Activated CD4-positive, alpha-beta T cell treated with anti-CD3 and anti-CD28 coated beads, Interleukin-10, Interleukin-2, amounts not matched to agents 100 ng/mL and 50 ng/mL, durations not matched to agents 16 hours and 8 hours (primary cell): ENCODE measurements at regions not wholly inside any gene's neighbourhood (a gene's known extent, or its start where the extent isn't known, plus 50 kb on each side); places are given as distances from the start of the nearest gene placed in this dataset.
"Not testable (repeated sequence)": the region's sequence is repeated elsewhere in the genome, so short reads cannot be mapped to it uniquely, and the experiment has no call there.

Source experiments
- DNase-seq: peaks from one replicate; pipeline ENCODE4 v3.0.0-alpha.2; 2020

DNA sequence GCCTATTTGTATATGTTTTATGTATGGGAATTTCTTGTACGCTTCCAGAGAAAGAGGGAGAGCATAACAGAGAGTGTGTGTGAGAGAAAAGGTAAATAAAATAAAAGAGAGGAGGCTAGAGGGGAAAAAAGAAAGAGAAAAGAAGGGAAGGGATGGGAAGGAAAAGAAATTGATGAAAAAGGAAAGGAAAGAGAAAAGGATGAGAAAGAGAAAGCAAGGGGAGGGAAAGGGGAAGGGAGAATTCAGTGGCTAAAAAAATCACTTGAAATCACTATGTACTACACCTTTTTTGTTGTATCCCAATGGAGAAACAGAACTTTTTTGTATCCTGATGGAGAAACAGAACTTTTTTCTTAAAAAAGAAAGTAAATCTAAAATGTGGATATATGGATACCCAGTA is 165.5 kb upstream of the MBNL1 start:
- no peak for DNase-seq

DNA sequence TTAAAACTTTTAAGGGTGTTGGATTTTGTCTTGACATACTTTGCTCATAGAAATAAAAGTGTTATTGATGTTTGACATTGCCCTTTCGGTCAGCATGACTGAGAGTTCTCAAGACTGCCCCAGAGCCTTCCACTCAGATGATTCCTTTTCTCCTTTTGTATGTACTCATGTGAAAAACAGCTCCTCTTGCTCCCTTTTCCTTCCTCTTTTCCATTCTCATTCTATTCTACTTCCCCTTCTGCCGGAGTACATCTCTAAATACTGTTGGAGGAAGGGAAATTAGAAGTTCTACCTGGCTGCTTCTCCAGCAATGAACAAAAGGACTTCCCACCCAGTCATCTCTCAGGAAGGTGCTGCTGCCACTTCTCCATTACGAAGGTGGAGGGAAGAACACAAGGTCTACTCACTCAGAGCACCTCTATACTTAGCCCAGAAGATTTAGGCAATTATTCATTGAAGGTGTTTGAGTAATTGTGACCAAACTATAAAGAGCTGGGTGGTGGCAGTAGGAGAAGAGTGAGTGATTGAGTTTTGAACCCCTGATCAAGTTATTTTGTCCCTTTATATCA is 163.8 kb upstream of the MBNL1 start:
- DNase-seq, result no peak

DNA sequence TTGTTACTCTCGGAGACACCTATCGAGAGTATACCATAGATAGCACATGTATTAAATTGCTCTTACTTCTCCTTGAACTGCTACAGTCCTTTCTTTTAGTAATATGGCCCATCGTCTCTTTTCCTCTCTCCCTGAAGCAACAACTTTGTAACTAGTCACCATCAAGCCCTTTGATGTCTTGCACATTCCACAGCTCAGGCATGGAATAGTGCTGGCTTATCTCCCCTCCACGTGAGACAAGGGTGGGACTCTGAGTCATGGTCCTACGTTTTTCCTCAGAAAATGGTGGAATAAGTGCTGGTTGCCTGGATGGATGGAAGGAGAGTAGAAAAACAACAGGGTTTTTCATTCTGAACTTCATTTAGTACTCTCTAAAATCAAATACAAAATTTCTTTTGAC is 163.3 kb upstream of the MBNL1 start:
- no peak for DNase-seq

DNA sequence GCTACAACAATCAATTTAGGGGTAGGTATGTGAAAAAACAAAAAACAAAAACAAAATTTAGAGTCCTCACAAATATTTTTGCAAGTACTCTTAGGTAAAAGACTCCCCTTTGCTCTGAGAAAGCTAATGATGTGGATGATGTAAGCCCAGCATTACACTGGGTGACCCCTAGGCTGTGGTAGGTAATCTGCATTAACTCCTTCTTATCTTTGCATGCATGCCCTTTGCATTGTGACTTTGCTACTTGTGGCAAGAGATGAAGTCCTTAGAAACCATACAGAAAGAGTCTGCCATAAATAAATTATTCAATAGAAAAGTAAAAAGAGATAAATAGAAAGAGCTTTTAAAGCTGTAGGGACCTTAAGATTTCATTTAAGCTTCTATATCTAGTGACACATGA is 159.7 kb upstream of the MBNL1 start:
- DNase-seq, result no peak

DNA sequence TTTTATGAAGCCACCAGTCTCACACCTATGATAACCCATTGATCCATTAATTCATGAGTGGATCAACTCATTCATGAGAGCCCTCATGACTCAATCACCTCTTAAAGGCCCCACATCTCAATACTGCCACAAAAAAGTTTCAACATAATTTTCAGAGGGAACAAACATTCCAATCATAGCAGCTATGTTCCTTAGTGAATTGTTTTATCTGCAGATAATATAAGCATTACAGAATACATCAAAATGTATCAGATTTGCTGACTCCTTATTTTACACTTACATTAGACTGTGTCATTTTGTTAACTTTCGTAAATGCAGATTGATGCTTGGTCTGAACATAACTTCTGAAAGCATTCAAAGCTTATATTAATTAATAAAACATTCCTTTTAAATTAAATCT is 155.3 kb upstream of the MBNL1 start:
- no peak for DNase-seq

DNA sequence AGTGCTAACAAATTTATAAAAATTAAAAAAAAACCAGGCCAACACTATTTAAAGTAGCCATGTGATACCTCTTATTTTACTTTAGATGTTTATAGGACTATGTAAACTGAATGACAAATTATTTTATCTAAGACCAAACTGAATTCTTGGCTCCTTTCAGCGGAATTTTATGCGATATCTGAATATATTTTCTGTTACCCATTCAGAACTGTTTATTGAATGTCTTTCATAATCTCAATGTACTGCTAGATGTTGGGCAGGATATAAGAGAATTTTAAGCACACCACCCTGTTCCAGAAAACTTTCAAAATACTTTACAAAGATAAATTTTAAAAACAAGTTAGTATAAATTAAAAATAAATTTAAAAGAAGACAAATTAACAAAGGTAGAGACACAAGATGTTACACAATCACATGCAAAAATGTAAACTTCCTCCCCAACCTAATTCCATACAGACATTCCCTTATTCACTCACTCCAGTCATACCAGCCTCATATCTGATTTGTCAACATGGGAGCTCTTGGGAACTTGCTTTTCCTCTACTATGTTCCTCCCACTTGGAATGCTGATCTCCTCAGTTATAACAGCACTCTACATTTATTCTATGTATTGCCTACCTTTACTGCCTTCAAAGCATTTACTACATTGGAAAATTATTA is 154.6 kb upstream of the MBNL1 start:
- no peak for DNase-seq

DNA sequence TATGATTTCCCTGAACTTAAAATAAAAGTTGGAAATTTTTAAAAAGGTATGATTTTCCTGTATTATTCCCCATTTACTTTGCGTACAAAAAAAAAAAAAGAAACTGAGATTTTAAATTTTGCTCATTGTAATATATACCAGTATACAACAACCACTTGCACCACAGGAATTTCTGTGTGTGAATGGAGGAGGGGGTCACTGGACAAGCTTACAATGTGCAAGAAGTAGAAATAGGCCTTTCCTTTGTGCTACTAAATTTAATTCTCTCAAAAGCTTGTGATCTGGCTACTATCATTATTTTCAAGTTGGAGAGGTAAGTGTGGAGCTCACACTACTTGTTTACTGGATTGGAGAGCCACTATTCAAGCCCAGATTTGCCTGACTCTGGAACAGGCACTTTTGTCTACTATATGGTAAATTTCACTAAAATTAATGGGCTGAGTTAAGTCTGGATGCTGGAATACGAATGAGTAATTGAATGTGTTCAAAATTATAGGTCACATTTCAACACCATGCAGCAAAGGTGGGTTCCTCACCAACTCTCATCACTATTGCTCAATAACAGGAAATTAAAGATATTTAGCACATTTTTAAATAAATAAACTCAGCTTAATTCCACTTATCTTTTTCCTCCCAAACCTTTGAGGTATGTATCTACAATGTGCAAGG is 148.0 kb upstream of the MBNL1 start:
- DNase-seq, result no peak

DNA sequence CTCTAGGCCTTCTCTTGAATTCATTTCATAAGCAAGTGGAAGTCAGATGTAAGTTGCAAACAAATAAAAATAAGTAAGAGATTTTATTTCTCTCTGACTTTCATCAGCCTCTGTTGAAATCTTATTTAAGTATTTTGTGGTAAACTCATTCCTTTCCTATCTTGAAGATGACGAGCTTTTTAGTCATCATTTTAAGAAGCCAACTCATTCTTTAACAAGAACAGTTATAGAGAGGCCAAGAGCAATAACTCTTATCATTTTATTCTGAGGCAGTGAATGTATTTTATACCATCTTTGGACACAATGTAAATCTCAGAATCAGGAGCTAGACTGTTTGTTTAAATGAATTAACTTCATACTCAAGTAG is 147.5 kb upstream of the MBNL1 start:
- DNase-seq, result no peak

DNA sequence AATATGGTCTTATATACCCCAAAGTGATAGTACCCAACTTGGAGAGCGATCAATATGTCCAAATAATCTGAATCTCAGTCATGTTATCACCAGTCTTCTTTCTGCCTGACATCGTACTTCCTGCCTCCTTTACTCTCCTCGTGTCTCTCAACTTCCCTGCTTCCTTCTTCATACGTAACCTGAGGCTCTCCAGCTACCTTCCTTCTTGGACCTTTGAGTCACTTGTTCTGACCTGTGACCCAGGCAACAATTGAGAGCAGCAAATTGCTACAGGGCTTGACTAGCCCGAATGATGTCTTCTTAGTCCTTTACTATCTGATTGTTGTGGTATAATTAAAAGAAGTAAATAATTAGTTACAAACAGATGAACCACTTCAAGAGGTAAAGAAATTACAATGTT is 145.9 kb upstream of the MBNL1 start:
- no peak for DNase-seq

DNA sequence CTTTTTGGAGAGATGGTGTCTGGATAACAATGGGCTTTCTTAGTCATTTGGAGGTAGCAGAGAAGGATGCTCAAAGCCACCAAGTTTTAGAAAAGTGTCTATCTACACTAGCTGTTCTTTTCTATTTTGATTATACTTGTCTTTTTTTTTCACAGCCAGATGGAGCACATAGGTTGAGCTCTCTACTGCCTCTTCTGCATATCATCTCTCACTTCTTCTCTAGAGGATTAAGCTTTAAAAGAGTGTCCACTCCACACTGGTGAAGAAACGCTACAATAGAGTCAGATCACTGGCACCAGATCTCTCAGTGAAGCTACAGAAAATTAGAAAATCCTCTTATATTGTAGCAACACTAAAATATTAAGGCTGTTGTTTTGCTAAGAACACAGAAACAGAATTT is 145.3 kb upstream of the MBNL1 start:
- DNase-seq, result peak; percentile 20

DNA sequence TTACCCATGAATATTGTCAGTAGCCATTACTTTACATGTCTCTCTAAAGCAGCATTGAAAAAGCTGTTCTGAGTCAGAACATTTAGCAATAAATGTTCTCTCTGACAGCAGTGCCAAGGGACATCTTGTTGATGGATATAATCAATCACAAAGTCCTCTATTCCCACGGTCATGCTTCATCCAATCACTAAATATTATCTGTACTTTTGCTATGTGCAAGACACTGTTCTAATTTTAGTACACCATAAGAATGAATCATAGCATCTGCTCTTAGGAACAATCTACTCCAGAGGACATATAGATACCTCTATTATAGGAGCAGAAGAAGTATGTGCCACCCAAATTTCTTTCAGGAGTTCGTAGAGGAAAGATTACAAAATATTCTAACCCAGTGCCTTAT is 142.5 kb upstream of the MBNL1 start:
- peak; percentile 9 for DNase-seq

DNA sequence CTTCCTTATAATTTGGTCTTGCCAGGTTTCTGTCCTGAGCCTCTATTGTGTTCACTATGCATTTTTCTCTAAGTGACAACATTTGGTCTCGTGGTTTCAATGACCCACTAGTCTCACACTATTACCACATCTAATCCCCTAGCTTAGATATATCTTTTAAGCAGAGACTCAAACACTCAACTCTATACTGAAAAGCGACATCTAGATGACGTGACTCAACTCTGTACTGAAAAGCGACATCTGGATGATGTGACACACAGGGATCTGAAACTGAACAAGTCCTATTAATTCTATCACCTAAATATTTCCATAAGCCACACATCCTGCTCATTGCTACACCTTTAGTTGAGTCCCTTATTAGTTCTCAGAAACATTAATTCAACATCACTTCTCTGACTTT is 141.7 kb upstream of the MBNL1 start:
- peak; percentile 87 for DNase-seq

DNA sequence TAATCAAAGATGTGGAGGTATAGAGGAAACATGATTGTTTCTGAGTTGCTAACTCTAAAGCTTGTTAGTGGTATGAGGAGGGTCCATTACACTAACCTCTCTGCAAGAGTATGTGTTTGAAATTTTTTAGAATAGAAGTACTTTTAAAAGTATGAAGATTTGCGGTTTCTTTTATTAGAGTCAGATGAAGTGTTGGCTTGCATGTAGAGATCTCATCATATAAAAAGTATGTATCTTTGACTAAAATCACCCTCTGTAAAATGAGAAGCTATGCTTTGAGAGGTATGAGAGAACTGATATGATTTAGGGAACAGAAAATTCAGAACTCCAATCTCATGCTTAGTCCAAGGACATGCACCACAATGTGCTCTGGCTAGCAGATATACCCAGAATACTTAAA is 140.4 kb upstream of the MBNL1 start:
- DNase-seq, result no peak

DNA sequence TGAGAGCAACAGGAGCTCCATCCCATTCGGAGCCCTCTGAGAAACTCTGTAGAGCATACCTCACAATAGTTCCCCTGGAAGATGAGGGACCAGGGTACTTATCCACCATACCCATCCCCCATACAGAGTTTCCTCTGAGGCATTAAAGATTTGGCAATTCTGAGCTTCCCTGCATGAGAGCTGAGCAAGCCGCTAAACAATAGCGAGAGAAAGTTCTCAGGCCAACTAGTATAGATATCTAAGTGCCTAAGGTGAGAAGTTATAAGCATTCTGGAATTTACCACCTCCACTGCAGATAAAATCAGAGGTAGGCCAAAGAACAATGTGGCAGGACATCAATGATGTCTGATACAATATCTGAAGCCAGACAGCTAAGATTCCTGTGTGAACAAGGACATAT is 129.1 kb upstream of the MBNL1 start:
- DNase-seq, result no peak

DNA sequence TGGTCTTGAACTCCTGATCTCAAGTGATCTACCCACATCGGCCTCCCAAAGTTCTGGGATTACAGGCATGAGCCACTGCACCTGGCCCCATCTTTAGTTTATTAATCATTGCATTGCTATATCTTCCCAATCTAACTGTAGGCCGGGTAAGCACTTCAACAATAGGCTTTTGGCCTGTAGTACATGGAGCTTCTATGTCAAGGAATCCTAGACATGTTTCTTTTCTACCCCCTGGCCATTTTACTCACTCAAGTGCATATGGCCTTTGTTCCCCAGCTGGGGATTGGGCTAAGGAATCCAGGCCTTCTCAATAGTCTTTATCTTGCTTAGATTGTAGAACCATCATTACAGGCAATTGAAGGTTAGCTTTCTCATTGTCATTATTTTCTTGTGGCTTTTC is 122.3 kb upstream of the MBNL1 start:
- no peak for DNase-seq

DNA sequence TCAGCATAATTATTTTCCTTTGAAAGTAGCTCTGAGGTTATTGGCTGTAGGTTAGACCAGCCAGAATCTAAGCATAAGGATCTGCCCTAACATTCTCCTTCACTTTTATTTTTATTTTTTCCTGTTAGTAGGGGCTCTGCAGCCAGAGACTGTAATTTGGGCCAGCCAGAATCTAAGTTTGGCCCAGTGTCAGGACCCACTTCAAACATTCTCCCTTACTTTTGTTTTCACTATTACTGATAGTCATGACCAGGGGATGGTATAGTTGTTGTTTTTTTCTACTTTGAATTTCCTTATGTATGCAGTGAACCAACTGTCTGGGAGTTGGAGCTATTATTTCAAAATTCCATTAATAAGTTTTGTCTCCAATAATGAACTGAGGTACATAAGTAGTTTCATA is 121.0 kb upstream of the MBNL1 start:
- DNase-seq, result no peak

DNA sequence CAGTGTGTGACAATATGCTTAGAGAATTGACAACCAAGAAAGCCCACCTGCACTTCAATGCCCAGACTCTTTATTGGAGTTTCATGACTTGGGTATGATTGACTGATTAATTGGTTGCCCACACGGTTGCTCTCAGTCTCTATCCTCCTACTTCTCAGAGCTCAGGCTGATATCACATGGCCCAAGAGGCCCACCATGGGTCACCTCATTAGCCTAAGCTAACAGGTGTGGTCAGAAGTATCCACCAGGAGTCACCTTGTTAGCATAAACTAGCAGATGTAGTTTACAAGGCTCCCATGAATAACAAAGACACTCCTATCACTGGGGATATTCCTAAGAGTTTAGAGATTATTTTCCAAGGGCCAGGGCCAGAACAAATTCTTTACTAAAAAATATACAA is 120.2 kb upstream of the MBNL1 start:
- no peak for DNase-seq

DNA sequence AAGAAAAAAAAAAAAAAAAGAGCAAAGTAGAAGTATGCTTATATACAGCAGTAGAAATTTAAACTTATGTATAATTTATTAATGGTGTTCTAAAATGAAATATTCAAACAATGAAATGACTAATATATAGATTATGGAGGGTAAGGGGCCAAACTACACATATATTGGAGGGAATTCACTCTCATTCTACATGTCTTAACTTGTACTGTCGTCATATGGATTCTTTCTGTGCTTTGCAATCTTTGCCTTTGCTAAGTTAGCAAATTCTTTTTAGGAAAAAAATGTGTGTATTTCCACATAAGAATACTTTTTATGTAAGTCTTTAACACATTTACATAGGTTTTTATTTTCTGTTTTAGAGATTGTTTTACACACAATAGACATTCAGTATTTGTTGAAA is 118.9 kb upstream of the MBNL1 start:
- DNase-seq, result no peak

DNA sequence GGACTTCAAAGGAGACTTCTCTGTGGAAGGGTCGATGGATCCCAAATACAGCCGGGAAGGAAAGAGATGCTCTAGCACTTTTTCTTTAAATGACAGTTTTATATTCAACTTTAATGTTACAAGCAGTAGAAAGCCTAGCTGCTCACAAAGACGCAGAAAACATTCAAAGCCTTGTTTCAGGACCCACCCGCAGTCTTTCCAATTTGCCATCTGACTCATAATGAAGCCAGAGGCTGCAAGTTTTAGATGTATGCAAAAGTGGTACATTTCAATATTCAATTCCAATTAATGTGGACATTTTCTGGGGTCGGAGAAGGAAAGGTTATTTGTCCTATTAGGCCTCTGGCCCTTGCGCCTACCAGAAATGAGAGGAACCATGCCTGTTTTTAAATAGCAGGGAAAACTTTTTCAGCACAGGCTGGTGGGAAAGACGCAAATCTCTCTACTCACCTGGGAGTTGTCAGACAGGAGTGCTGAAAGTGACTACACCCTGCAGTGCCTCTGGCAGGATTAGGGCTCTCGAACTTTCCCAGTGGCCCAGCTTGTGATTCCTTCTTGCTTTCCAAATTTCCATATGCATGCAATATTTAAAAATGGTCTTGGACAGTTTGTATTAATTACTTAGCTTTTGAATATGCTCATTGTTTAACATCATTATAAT is 117.4 kb upstream of the MBNL1 start:
- DNase-seq, result peak; percentile 27

DNA sequence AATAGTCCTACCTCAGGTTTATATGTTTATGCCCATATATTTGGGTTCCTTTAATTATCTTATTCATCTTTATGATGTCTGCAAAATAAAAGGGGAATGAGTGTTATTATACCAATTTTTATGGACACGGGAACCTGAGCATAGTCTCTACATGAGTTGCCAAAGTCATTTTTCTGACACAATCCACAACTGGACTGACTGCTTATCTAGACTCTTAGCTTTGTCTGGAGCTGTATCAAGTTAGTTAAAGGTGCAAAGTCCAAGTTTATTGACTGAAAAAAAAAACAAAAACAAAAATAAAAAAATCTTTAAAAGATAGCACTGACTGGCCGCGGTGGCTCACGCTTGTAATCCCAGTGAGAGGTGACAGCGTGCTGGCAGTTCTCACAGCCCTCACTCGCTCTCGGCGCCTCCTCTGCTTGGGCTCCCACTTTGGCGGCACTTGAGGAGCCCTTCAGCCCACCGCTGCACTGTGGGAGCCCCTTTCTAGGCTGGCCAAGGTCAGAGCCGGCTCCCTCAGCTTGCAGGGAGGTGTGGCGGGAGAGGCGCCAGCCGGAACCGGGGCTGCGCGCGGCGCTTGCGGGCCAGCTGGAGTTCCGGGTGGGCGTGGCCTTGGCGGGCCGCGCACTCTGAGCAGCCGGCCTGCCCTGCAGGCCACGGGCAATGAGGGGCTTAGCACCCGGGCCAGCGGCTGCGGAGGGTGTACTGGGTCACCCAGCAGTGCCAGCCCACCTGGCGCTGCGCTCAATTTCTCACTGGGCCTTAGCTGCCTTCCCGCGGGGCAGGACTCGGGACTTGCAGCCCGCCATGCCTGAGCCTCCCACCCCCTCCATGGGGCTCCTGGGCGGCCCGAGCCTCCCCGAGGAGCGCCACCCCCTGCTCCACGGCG is 116.6 kb upstream of the MBNL1 start:
- not testable (repeated sequence) for DNase-seq

DNA sequence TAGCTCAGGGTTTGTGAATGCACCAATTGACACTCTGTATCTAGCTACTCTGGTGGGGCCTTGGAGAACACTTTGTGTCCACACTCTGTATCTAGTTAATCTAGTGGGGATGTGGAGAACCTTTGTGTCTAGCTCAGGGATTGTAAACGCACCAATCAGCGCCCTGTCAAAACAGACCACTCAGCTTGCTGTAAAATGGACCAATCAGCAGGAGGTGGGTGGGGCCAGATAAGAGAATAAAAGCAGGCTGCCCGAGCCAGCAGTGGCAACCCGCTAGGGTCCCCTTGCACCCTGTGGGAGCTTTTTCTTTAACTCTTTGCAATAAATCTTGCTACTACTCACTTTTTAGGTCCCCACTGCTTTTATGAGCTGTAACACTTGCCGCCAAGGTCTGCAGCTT is 115.6 kb upstream of the MBNL1 start:
- not testable (repeated sequence) for DNase-seq

DNA sequence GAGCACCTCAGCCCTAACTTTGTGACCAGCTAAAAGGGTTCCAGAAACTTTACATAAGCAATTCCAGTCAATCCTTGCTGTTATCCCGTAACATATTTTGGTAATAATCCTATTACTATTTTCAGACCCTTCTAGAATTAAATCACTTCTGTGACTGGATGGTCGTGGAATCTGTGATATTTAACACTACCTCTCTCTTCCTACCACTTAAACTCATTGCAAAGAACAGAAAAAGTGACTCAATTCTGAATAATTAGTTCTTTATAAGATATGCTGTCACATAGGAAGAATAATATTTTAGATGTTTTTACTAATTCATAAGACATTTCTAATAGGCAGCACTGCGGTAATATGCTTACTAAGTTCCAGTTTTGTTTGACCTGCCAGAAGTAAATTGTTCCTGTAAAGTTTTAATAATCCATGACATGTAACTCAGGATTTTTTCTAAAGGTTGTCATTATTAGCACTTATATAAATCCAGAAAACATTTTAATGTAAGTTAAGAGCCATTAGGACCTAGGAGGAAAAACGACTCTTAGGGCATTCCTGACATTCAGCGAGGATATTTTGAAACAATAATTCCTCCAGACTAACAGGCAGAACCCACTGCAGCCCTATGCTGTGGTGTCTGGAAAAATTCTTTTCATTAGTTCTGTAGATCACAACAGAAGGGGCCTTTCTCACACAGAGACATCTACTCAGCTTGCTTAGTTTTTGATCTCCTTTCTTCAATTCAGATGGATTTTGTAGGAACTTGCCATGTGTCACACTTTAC is 113.3 kb upstream of the MBNL1 start:
- no peak for DNase-seq
